ENCODE measurements at regions not wholly inside any gene's neighbourhood (a gene's known extent, or its start where the extent isn't known, plus 50 kb on each side); places are given as distances from the start of the nearest gene placed in this dataset.

GRCh38 chr3:187822402-187822801 lies 77.1 kb upstream of the BCL6 start:
- no peak overlapping the region for H3K4me3 ChIP-seq (replicated peaks; ENCODE audit: low read depth, low read length)
- no peak for DNase-seq (ENCODE audit: extremely low read depth, low read depth)
- TF ChIP-seq CTCF (IDR thresholded peaks at IDR 0.05; ENCODE audit: low read depth, low read length, missing control alignments): no peak

- H3K4me3 ChIP-seq (replicated peaks; ENCODE audit: low read depth, low read length): no peak overlapping the region
- DNase-seq (ENCODE audit: extremely low read depth, low read depth): no peak
- TF ChIP-seq CTCF (IDR thresholded peaks at IDR 0.05; ENCODE audit: low read depth, low read length, missing control alignments): no peak
These were observed 78.5 kb upstream of the BCL6 start for GRCh38 chr3:187823746-187824145.

GRCh38 chr3:187827723-187828122 lies 82.5 kb upstream of the BCL6 start:
- no peak for DNase-seq (ENCODE audit: extremely low read depth, low read depth)
- TF ChIP-seq CTCF (IDR thresholded peaks at IDR 0.05; ENCODE audit: low read depth, low read length, missing control alignments): no peak

GRCh38 chr3:187828579-187829452 lies 83.5 kb upstream of the BCL6 start:
- H3K4me3 ChIP-seq (replicated peaks; ENCODE audit: low read depth, low read length): no peak overlapping the region
- no peak for TF ChIP-seq CTCF (IDR thresholded peaks at IDR 0.05; ENCODE audit: low read depth, low read length, missing control alignments)
- no peak for DNase-seq (ENCODE audit: extremely low read depth, low read depth)

More at GRCh38 chr3:187827723-187828122, 82.5 kb upstream of the BCL6 start:
- H3K4me3 ChIP-seq (replicated peaks; ENCODE audit: low read depth, low read length): no peak overlapping the region

GRCh38 chr3:187830181-187830580 lies 84.9 kb upstream of the BCL6 start:
- H3K4me3 ChIP-seq (replicated peaks; ENCODE audit: low read depth, low read length): no peak overlapping the region
- DNase-seq (ENCODE audit: extremely low read depth, low read depth): no peak
- TF ChIP-seq CTCF (IDR thresholded peaks at IDR 0.05; ENCODE audit: low read depth, low read length, missing control alignments): no peak

GRCh38 chr3:187831125-187832051 lies 86.1 kb upstream of the BCL6 start:
- DNase-seq (ENCODE audit: extremely low read depth, low read depth): no peak
- TF ChIP-seq CTCF (IDR thresholded peaks at IDR 0.05; ENCODE audit: low read depth, low read length, missing control alignments): no peak
- no peak overlapping the region for H3K4me3 ChIP-seq (replicated peaks; ENCODE audit: low read depth, low read length)
